NCI-H345 treated with DMSO at 0.1 percent for 48 hours (cell line): ENCODE measurements at regions not wholly inside any gene's neighbourhood (a gene's known extent, or its start where the extent isn't known, plus 50 kb on each side); places are given as distances from the start of the nearest gene placed in this dataset.

Experiments
- DNase-seq: peaks from one replicate; lab custom pipeline; 2025; ENCODE audit not compliant: unreplicated experiment; lab: John Stamatoyannopoulos, UW

- no peak for DNase-seq
Observed at GRCh38 chr14:65872536-65872935, 460.0 kb downstream of the FUT8 start.

GRCh38 chr14:65877166-65877565 is 464.6 kb downstream of the FUT8 start:
- DNase-seq = no peak

- no peak for DNase-seq
Observed at GRCh38 chr14:65877624-65878023, 465.1 kb downstream of the FUT8 start.

GRCh38 chr14:65878586-65878985 is 466.1 kb downstream of the FUT8 start:
- DNase-seq = no peak

- DNase-seq = no peak
Observed at GRCh38 chr14:65879248-65880009, 466.9 kb downstream of the FUT8 start.

GRCh38 chr14:65880507-65880906 is 468.0 kb downstream of the FUT8 start:
- no peak for DNase-seq

GRCh38 chr14:65881642-65882041 is 469.1 kb downstream of the FUT8 start:
- no peak for DNase-seq

- no peak for DNase-seq
Observed at GRCh38 chr14:65888677-65889076, 476.1 kb downstream of the FUT8 start.

GRCh38 chr14:65892315-65892714 is 479.8 kb downstream of the FUT8 start:
- no peak for DNase-seq

GRCh38 chr14:65900164-65900563 is 487.6 kb downstream of the FUT8 start:
- DNase-seq = no peak

- no peak for DNase-seq
Observed at GRCh38 chr14:65901595-65901994, 489.1 kb downstream of the FUT8 start.

- DNase-seq = no peak
Observed at GRCh38 chr14:65904988-65905387, 492.5 kb downstream of the FUT8 start.

GRCh38 chr14:65906344-65906743 is 493.8 kb downstream of the FUT8 start:
- DNase-seq = no peak

- no peak for DNase-seq
Observed at GRCh38 chr14:65906948-65907347, 494.4 kb downstream of the FUT8 start.

- DNase-seq = no peak
Observed at GRCh38 chr14:65910108-65910786, 497.7 kb downstream of the FUT8 start.

- DNase-seq = no peak
Observed at GRCh38 chr14:65915125-65915524, 502.6 kb downstream of the FUT8 start.

GRCh38 chr14:65916055-65916454 is 503.5 kb downstream of the FUT8 start:
- DNase-seq = no peak

- DNase-seq = no peak
Observed at GRCh38 chr14:65920996-65921395, 508.5 kb downstream of the FUT8 start.

- DNase-seq = no peak
Observed at GRCh38 chr14:65922142-65922541, 509.6 kb downstream of the FUT8 start.

GRCh38 chr14:65926504-65926903 is 514.0 kb downstream of the FUT8 start:
- no peak for DNase-seq

GRCh38 chr14:65926935-65927700 is 514.6 kb downstream of the FUT8 start:
- no peak for DNase-seq

GRCh38 chr14:65927931-65928356 is 515.4 kb downstream of the FUT8 start:
- peak; percentile 20 for DNase-seq
